GM21528 (cell line): ENCODE measurements at regions not wholly inside any gene's neighbourhood (a gene's known extent, or its start where the extent isn't known, plus 50 kb on each side); places are given as distances from the start of the nearest gene placed in this dataset.

ENCODE experiments used
- ATAC-seq: cut with Tn5 transposase; IDR thresholded peaks from one replicate; pipeline ENCODE4 v1.9.1; 2021; ENCODE audit warnings: mild to moderate bottlenecking, moderate library complexity; ENCODE audit not compliant: unreplicated experiment, low FRiP score

GRCh38 chr5:107100121-107100520, 570.6 kb downstream of the EFNA5 start:
- ATAC-seq, result no peak

- ATAC-seq, result no peak
Observed at GRCh38 chr5:107099506-107099905, 571.2 kb downstream of the EFNA5 start.

GRCh38 chr5:107092695-107093094, 578.0 kb downstream of the EFNA5 start:
- no peak for ATAC-seq

- ATAC-seq, result no peak
Observed at GRCh38 chr5:107090506-107090905, 580.2 kb downstream of the EFNA5 start.

- ATAC-seq, result no peak
Observed at GRCh38 chr5:107088907-107089306, 581.8 kb downstream of the EFNA5 start.

GRCh38 chr5:107085572-107085971, 585.2 kb downstream of the EFNA5 start:
- ATAC-seq, result no peak

- no peak for ATAC-seq
Observed at GRCh38 chr5:107074996-107075395, 595.7 kb downstream of the EFNA5 start.

GRCh38 chr5:107072967-107073366, 597.8 kb downstream of the EFNA5 start:
- ATAC-seq, result no peak

GRCh38 chr5:107072440-107072839, 598.3 kb downstream of the EFNA5 start:
- no peak for ATAC-seq

GRCh38 chr5:107068782-107069181, 602.0 kb downstream of the EFNA5 start:
- no peak for ATAC-seq

- no peak for ATAC-seq
Observed at GRCh38 chr5:107067395-107067794, 603.3 kb downstream of the EFNA5 start.

- ATAC-seq, result no peak
Observed at GRCh38 chr5:107063511-107063910, 607.2 kb downstream of the EFNA5 start.

GRCh38 chr5:107058803-107059202, 611.9 kb downstream of the EFNA5 start:
- ATAC-seq, result no peak

GRCh38 chr5:107058235-107058634, 612.5 kb downstream of the EFNA5 start:
- ATAC-seq, result no peak

GRCh38 chr5:107056278-107056677, 614.5 kb downstream of the EFNA5 start:
- ATAC-seq, result no peak

- no peak for ATAC-seq
Observed at GRCh38 chr5:107047048-107047447, 623.7 kb downstream of the EFNA5 start.

- ATAC-seq, result no peak
Observed at GRCh38 chr5:107043665-107044064, 627.1 kb downstream of the EFNA5 start.

GRCh38 chr5:107040907-107041306, 629.8 kb downstream of the EFNA5 start:
- no peak for ATAC-seq

GRCh38 chr5:107032629-107033028, 638.1 kb downstream of the EFNA5 start:
- no peak for ATAC-seq

- ATAC-seq, result no peak
Observed at GRCh38 chr5:107028938-107029337, 641.8 kb downstream of the EFNA5 start.

GRCh38 chr5:107025712-107026497, 644.8 kb downstream of the EFNA5 start:
- ATAC-seq, result no peak

- ATAC-seq, result no peak
Observed at GRCh38 chr5:107023732-107024131, 647.0 kb downstream of the EFNA5 start.

GRCh38 chr5:107021575-107021974, 649.2 kb downstream of the EFNA5 start:
- no peak for ATAC-seq
